Stimulated activated CD4-positive, alpha-beta T cell treated with anti-CD3 and anti-CD28 coated beads, Interleukin-12 subunit alpha, Interleukin-12 subunit beta, amount 100 ng/mL, for 4 hours (primary cell): ENCODE measurements at regions not wholly inside any gene's neighbourhood (a gene's known extent, or its start where the extent isn't known, plus 50 kb on each side); places are given as distances from the start of the nearest gene placed in this dataset.
A peak's percentile ranks its signal among the peaks of the same experiment; 100 is the strongest.
"Not testable (repeated sequence)": the region's sequence is repeated elsewhere in the genome, so short reads cannot be mapped to it uniquely, and the experiment has no call there.

Experiments used
- DNase-seq: peaks from one replicate; pipeline ENCODE4 v3.0.0-alpha.2; 2020

DNA sequence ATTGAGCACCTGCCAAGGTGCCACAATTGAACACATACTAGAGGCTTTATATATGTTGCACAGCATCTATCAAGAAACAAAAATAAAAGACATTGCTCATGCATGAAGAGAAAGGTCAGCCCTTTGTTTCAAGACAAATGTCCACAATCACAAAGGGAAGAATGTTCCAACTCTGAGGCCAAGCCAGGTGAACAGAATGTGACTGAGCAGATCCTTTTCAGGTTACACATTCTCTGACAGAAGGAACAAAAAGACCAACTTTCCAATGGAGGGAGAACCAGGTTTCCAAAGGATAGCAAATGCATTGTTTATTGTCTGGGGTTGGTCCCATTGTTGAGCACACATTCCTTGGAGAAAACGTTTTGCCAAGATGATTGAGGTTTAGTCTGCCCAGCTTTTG, 50.2 kb upstream of the FAM174B start:
- no peak for DNase-seq

DNA sequence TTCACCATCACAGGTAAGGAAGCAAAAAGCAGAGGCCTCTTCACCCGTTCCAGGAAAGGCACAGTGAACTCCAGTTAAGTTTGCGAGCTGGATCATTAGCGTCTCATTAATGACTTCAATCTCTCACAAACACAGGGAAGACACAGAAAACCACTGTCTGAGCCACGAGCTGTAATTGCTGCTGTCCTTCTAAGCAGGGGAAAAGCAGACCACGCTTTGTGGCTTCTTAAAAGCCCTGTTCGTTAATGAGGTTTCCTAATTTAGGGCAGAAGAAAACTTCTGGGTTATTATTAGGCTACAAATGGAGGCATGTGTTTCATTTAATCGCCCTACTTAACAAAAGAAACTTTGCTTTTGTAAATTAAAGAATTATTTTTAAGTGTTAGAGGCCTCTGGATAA, 50.6 kb upstream of the FAM174B start:
- DNase-seq, result no peak

DNA sequence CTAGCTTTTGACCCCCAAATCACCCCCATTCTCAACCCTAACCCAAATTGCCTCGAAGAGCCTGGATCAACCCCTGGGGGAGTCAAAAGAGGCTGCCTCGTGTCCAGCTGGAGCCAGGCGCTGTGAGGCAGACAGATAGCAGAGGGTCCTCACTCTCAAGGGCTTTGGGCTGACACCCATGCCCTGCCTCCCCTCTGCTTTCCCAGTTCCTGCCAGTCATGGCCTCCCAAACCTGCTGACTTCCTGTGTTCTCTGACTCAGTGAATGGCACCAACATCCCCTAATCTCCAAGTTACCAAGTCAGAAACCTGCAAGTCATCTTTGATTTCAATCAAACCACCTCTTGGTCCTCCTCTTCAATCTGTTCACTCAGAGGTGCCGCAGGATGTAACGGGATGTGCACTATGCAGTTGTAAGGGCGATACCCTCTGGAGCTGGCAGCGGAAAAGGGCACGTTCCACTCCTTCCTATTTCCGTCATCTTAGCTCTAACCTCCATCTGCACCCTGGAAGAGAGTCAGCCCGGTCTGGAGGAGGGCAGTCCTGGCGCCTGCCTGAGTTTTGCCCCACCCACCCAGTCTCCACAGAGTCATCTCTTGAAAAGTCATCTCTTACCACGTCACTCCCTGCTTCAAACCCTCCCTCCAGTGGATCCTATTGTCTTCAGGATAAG, 52.4 kb upstream of the FAM174B start:
- DNase-seq, result no peak

DNA sequence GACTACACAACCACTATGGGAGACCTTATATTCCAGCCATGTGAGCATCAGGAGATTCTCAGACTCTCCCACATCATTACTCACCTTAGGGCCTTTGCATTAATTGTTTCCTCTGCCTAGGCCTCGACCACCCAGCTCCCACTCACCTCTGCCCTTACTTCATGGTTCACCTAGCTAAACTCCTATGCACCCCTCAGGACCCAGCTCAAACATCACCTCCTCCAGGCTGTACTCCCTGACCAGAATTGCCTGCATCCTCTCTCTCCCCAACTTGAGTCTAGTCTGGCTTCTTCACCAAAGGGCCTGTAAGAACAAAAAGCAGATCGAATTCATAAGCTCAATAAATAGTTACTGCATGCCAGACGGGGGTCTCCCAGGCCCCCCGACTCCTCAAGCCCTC, 53.1 kb upstream of the FAM174B start:
- no peak for DNase-seq

GRCh38 chr15:92709110-92709790, 53.7 kb upstream of the FAM174B start:
- DNase-seq, result no peak

DNA sequence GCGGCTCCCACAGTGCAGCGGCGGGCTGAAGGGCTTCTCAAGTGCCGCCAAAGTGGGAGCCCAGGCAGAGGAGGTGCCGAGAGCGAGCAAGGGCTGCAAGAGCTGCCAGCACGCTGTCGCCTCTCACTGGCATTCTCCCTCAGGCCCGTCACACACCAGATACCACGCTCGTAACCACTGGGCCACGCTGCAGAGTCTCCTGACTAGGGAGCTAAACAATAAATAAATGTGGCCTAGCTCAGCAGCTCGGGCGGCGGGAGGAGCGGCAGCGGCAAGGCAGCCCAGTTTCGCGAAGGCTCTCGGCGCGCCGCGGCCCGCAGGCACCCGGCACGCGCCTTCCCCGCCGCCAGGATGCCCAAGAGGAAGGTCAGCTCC, 55.9 kb upstream of the FAM174B start:
- DNase-seq, result no peak

GRCh38 chr15:92714077-92714476, 58.5 kb upstream of the FAM174B start:
- no peak for DNase-seq

- peak; percentile 73 for DNase-seq
Observed at GRCh38 chr15:92714477-92715401, 59.2 kb upstream of the FAM174B start.

DNA sequence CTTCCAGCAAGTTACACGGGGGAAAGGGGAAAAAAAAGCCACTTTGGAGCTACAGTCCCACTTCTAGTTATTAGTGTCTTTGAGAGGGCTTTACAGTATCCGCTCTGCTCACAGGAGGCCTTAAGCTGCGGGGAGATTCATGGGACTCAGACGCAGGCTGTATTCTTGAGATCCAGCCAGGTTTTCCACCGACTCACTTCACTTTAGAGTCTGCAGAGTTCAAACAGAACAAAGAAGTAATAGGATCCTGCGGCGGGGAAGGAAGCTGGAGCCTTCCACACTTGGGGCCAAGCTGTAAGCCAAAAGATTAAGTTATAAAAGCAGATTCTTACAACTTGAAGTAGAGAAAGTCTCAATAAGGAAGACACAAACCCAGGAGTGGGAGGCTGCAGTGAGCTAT, 60.2 kb upstream of the FAM174B start:
- no peak for DNase-seq

- no peak for DNase-seq
Observed at GRCh38 chr15:92719021-92719420, 63.4 kb upstream of the FAM174B start.

DNA sequence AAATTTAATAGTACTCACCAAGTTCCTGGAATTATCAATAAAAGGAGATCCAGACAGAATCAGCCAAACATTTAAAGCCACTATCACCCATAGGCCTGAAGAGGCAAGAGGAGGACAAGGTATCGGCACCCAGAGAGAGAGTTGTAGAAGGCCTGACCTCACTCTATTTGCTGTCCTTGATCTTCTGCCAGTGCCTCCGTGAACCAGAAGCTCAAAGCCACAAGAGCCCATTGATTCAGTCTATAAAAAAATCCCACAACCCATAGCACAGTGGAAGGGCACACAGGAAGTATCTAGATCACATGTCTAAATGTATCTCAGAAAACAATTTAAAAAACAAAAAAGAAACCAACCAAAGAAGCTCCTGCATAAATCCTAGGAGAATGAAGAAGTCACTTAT, 68.6 kb upstream of the FAM174B start:
- no peak for DNase-seq

- DNase-seq, result no peak
Observed at GRCh38 chr15:92725171-92725570, 69.6 kb upstream of the FAM174B start.

DNA sequence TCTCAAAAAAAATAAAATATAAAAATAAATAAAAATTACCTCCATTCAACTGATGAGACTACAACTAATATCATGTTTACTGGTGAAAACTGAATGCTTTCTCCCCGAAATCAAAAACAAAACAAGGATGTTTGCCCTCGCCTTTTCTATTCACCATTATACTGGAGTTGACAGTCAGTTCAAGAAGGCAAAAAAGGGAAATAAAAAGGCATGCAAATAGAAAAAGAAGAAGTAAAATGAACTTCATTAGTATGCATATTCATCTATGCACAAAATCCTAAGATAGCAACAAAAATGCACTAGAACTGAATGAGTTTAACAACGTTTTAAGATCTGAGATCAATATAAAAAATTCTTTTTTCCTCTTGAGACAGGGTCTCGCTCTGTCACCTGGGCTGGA, 72.7 kb upstream of the FAM174B start:
- no peak for DNase-seq

DNA sequence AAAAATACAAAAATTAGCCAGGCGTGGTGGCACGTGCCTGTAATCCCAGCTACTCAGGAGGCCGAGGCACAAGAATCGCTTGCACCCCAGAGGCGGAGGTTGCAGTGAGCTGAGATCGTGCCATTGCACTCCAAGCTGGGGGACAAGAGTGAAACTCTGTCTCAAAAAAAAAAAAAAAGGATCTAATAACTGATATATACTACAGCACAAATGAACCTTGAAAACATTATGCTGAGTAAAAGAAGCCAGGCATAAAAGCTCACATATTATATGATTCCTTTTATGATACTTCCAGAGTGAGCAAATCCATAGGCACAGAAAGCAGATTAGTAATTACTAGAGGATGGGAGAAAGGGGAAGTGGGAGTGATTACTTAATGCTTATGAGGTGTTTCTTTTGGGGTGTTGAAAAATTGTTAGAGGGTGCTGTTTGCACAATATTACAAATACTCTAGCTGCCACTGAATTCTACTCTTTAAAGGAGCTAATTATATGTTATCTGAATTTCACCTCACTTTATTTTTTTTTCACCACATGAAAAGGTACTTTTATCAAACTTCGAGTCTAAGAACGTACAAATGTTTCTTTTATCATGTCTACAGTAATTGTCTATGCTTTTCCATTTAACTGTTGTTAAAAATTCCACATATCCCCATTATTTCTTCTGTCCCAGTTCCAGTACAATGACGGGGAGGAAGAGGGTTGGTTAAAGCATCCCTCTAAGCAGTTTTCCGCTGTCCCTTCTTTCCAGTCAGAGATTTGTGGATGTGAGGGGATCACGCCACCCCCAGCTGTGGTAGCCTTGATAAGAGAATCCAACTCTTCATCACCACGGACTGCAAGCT, 77.7 kb upstream of the FAM174B start:
- no peak for DNase-seq

GRCh38 chr15:92733934-92734521, 78.5 kb upstream of the FAM174B start:
- no peak for DNase-seq

DNA sequence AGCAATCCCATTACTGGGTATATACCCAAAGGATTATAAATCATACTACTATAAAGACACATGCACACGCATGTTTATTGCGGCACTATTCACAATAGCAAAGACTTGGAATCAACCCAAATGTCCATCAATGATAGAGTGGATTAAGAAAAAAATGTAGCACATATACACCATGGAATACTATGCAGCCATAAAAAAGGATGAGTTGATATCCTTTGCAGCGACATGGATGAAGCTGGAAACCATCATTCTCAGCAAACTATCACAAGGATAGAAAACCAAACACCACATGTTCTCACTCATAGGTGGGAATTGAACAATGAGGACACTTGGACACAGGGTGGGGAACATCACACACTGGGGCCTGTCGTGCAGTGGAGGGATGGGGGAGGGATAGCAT, 83.7 kb upstream of the FAM174B start:
- DNase-seq, result not testable (repeated sequence)

DNA sequence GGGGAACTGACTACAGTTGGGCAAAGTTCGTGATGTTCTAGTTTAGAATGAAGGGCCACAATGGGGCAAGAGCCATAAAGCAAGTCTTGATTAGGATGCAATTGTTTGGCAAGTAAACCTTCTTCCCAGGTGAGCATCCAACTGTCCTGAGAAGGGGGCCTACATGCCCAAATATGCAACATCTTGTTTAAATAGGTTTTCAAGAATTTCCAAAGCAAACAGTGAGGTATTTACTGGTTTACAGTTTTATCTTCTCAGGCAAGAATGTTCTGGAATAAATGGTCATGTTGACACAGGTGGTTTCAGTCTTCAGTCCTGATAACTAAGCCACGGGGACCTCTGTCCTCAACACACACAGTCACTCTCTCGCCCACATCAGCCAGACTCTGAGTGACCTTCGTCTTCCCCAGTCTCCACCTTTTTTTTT, 90.3 kb upstream of the FAM174B start:
- no peak for DNase-seq

- no peak for DNase-seq
Observed at GRCh38 chr15:92747047-92747446, 91.5 kb upstream of the FAM174B start.

- no peak for DNase-seq
Observed at GRCh38 chr15:92749216-92749615, 93.6 kb upstream of the FAM174B start.

- no peak for DNase-seq
Observed at GRCh38 chr15:92749946-92750345, 94.4 kb upstream of the FAM174B start.

DNA sequence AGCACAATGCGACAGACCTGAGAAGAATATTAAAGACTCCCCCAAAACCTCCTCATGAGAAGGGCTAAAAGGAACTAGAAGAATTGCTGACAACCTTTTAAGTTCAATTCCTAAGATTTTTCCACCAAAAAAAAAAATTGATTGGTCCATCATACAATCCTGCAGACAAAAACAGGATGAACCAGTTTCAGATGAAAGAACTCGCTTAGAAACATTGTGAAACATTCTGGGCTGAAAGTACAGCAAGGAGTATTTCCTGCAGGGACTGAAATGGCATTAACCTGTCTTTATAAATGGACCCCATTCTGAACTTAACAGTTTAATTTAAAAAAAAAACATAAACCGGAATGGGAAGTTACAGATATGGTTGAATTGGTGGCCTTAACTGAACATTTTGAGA, 96.0 kb upstream of the FAM174B start:
- no peak for DNase-seq

GRCh38 chr15:92753591-92753990, 98.0 kb upstream of the FAM174B start:
- DNase-seq, result no peak

GRCh38 chr15:92763459-92763858, 107.9 kb upstream of the FAM174B start:
- no peak for DNase-seq
